NCI-H774 (cell line): ENCODE measurements at regions not wholly inside any gene's neighbourhood (a gene's known extent, or its start where the extent isn't known, plus 50 kb on each side); places are given as distances from the start of the nearest gene placed in this dataset.
"Not testable (repeated sequence)": the region's sequence is repeated elsewhere in the genome, so short reads cannot be mapped to it uniquely, and the experiment has no call there.

Experiments
- DNase-seq: peaks from one replicate; lab custom pipeline; 2025; lab: John Stamatoyannopoulos, UW

DNA sequence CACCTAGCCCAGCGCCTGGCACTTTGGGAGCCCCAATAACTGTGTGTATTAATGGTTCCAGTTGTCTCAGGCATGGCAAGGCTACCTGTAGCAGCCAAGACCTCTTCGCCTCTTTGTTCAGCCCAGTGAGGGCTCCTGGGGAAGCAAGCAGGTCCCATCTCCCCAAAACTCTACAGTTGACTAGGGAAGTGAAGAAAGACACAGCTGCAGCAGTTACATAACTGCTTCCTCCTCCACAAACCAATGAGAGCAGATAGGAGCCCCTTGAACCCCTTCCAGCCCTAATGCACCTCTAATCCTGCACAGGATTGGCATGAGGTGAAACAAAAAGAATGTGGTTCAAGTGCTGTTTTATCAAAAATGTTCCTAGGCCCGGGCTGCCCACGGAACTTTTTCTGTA lies 100.5 kb downstream of the SYF2 start:
- no peak for DNase-seq

DNA sequence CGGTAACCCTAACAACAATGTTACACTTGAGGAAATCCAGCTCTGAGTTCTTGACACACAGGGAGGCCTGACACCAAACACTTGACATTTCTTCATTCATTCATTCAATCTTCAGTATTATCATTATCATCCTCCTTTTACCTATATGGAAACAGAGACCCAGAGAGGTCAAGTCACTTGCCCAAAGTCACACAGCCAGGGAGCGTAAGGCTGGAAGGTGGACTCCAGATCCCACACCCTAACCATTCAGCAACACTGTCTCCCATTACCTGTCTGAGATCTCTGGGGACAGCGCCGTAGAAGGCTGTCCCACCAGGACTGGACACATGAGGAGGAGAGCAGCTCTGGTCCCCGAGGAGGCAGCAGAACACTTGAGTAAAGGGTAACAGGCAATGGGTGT lies 101.4 kb downstream of the SYF2 start:
- DNase-seq = no peak

DNA sequence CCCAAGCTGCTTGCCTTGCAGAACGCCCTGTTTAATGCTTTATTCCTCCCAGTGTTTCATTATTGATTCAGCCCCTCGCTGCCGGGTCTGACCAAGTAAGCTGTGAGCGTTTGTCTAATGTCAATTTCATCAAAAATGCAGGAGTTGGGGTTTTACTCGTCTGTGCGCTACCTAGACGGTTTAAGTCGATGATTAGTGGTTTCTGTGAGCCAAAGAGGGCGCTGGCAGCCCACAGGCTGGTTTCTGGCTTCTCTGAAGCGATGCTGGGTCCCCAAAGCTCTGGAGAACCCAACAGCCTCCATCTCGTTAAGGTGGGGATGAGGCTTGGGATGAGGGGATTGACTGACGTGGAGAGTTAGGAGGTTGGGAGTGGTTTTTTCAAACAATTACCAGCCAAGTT lies 102.9 kb downstream of the SYF2 start:
- DNase-seq = no peak

DNA sequence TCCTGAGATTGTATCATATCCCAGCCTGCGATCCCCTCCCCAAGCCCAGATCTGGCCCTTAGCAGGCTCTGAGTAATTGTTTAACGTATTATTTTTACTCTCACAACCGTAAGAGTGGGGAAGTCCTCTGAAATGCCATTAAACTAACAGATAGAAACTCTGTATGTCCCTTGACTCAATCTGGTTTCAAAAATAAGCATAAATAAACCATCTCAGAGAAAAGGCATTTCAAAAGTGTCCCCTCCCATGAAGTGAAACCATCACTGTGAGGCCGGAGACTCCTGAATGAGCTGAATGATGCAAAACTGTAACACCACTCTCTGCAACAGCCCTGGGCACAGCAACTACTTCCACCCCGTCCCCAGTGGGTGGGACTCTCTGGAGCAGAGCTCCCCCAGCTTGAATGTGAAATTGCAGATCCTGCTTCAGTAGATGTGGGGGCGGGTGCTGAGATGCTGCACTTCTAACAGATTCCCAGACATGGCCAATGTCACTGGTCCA lies 104.1 kb downstream of the SYF2 start:
- DNase-seq = no peak

DNA sequence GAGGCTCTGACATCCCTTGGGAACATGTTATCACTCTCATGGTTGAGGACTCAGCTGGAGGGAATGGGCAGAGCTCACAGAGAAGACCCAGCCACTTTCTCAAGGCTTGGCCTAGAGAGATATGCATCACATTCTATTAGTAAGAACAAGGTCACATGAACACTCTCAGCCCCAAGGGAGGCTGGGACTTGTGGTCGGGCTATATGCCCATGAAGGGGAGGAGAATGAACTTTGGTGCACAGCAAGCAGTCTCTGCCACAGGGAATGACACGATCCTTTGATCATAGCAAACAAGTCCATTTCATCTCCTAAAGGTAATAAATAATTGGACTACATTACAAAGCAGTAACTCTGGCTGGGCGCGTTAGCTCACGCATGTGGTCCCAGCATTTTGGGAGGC lies 105.7 kb downstream of the SYF2 start:
- DNase-seq = no peak

DNA sequence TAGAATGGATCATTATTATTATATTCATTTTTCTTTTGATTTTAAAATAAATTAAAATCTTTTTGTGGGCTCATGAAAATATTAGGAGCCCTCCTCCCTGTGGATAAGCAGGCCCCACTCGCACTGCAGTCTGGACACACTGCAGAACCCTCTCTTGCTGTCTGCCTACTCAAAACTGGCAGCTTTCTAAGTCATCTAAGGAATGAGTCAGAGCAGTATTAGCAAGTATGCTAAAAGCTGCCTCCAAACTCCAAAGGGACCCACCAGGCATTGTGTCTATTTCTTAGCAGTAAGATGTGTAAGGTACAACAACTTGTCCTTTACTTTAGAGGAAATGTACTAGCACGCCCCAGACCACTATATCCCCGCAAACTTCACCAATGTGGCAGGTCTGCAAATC lies 108.8 kb downstream of the SYF2 start:
- no peak for DNase-seq

DNA sequence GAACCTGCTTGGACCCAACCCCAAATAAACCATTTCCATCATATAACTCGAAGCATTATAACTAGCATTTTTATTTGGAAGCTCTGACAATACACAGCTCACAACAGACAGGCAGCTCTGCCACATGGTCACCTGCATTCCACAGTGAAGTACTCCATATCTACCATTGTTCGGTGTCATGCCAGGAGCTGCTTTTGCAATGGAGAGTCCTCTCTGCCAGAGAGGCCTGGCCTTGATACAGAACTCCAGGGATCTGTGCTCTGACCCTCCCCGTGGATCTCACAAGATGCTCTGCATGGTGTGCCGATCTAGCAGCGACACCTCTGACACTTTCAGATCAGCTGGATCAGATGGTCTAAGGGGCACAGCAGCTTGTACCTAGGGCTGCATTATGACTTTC lies 109.6 kb downstream of the SYF2 start:
- no peak for DNase-seq

DNA sequence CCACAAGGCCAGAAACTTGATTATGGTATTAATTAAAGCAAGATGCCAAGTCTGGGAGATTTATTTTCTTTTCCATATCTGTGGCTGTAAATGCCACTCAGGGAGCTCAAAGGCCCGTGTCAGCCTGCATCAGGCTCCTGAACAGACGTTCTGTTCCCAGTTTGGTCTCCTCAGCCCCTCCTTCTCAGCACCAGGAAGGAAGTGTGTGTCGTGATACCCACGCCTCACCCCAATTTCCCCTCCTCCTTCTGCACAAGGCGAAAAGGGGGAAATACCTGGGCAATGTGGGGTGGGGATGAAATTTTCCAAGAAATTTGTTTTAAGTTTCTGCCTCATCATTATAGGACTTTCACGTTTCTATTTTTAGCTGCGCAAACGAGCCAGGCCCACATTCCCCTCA lies 112.0 kb downstream of the SYF2 start:
- DNase-seq = no peak

DNA sequence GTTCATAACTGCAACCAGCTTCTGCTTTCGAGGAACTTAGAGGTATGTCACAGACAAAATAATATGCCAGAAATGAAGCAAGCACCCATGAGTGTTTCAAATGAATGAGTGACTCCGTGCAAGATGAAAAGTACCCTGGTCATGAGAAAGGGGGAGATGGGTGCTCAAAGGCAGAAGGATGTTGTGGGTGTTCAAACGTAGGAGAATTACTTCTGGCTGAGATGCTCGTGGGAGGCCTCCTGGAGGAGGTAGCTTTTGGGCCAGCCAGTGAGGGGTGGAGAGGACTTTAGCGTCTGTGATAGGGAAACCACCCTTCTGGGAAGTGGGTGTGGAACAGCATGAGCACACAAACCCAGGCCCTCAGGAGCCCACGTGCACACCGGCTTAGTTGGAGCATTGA lies 113.8 kb downstream of the SYF2 start:
- no peak for DNase-seq

DNA sequence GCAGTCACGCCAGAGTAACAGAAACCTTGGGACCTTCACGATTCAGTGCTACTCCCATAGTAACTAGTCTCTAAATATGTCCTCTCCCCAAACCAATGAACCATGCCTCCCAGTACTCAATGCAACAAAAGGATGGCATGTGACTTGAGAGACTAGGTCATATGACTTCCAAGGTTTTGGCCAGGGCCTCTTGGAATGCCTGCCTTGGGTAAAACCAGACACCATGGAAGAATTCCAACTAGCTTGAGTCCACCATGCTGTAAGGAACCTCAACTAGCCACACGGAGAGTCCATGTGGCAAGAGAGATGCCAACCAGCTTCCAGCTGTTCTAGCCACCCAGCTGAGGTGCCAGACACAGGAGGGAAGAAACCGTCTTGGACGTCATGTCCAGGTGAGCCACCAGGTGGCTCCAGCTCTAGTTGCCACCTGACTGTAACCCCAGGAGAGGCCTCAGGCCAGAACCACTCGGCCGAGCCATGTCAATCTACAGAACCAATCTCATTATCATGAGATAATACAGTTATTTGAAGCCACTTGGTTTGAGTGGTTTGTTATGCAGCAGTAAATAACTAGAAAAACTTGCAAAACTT lies 115.0 kb downstream of the SYF2 start:
- DNase-seq = no peak

DNA sequence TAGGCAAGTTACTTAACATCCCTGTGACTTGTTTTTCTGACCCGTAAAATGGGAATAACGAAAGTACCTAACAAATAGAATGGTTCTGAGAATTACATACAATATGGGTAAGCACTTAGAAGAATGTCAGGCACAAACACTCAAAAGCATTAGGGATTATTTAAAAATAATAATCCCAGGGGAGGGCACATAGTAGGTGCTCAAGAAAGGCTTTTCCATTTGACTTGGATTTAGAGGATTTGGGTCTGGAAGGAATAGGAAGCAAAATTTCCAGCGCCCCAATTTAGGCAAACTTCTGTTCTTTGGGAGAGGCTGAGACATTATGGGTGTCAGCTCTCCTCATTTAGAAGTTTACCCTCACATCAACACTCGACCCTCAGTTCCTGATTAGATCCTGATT lies 115.5 kb downstream of the SYF2 start:
- no peak for DNase-seq

DNA sequence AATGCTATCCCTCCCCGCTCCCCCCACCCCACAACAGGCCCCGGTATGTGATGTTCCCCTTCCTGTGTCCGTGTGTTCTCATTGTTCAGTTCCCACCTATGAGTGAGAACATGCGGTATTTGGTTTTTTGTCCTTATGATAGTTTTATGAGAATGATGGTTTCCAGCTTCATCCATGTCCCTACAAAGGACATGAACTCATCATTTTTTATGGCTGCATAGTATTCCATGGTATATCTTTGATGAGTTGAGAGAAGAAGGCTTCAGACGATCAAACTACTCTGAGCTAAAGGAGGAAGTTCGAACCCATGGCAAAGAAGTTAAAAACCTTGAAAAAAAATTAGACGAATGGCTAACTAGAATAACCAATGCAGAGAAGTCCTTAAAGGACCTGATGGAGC lies 116.2 kb downstream of the SYF2 start:
- not testable (repeated sequence) for DNase-seq

DNA sequence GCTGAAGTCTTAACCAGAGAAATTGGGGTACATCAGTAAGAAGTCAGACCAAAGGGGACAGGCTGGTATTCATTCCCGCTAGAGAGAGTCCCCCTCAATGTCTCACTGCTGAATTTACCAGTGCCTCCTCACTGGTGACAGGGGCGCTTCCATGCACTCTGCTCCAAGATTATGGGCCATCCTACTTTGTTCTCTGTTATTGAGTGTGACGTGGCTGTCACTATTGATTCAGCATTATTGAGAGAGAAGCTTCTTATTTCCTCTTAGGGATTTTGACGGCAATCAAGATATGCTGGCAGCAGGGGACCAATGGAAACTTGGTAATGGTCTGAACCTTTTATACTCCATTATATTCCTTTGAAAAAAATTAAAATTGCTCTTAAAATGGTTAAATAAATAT lies 118.6 kb downstream of the SYF2 start:
- no peak for DNase-seq

DNA sequence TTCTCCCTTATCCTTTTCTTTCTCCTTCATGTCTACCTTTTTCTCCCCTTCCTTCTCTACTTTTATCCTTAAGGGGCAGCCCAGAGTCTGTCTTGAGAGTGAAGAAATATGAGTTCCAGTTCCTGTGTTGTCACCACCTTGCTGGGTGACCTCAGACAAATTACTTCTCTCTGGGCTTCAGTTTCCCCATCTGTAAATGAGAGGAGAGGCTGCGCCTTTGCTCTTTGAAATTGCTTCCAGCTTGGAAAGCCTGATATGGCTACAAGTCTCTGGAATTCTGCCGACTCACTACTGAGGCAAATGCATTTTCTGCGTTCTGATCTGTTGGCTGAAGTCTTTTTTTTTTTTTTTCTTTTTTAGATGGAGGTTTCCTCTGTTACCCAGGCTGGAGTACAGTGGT lies 119.2 kb downstream of the SYF2 start:
- no peak for DNase-seq

DNA sequence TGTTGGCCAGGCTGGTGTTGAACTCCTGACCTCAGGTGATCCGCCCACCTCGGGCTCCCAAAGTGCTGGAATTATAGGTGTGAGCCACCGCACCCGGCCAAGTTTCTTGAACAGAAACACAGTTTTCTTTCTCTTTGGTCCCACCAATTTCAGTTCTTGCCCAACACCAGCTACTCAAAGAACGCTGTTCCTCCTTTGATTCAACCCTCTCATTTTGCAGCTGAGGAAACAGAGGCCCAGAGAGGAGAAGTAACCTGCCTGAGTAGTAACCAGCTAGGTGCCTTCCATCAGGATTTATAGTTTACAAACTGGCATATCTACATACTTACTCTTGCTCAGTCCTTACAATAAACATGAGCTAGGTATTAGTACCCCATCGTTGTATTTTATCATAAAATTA lies 119.9 kb downstream of the SYF2 start:
- no peak for DNase-seq

DNA sequence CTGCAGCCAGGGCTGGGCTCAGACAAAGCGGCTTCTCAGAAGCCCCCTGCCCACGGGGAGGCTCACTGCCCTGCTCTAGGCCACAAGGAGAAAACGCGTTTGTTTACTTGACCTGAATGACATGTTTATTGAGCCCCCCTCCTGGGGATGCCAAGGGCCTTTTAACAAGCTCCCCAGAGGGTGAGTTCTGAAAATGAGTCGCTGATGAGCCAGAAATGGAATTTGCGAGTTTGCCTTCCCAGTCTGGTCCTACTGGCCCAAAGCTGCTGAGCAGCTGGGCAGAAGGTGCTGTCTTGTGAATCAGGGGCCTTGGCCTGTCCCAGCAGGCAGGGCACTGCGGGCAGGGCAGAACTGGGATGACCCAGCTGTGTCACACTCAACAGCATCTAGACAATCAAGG lies 120.6 kb downstream of the SYF2 start:
- no peak for DNase-seq

DNA sequence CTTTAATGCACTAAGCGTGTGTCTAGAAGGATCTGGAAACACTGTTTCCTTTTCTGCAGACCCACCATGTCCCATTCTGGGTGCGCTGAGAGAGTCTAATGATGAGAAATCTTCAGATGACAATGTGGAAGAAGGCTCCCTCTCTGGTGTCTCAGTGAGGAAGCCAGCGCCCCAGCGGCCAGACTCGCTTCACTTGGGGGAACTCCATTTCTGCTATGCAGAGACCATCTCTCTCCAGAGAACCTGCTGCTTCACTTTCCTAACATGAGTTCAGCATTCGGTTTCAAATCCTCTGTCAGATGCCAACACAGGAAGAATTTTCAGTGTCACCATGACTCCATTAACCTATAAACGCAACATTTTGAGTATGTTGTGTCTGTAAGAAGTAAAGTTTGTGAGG lies 121.8 kb downstream of the SYF2 start:
- no peak for DNase-seq

DNA sequence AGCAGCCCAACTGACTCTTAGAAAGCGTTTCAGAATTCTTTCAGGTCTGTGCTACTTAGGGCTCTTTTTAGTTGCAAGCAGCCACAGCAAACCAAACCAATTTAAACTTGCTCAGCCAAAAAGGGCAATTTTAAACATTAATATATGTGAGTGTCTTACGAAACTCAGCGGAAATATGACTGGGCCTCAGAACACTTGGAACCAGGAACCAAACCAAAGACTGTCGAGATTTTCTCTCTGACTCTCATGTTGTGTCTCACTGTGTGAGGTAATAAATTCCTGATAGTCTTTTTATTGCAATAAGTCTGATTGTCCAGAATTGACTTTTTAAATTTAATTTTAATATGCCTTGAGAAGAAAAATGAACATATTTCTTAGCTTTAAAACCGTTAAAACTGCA lies 122.3 kb downstream of the SYF2 start:
- DNase-seq = no peak

DNA sequence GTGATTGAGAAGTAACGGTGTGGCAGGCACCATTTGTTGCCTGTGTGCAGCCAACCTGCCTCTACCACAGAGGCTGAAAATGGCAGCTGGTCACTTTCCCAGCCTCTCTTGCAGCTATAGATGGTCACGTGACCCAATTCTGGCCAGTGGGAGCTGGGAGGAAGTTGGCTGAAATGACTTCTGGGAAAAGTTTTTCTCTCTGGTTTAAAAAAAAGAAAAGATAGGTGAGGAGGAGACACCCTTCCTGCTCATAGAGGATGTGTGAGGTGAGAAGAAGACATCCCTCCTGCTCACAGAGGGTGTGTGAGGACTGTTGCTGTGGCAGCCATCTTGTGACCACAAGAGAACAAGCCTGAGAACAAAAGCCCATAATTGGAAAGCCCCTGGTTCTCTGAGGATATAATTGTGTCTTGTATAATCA lies 122.8 kb downstream of the SYF2 start:
- no peak for DNase-seq

DNA sequence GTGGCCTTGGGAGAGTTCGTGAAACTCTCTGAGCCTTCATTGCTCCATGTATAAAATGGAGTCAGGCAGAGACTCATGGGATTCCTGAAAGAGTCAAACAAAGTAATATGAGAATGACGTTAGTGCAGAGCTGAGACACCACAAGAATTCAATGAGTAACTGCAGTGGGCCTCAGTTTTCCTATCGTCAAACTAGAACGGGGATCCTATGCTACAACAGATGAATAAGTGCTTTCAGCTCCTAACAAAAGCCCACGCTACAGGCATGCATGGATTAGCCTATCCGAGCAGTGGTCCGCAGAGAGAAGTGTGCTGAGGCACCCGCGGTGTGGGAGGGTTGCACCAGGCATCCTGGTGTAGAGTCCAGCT lies 124.7 kb downstream of the SYF2 start:
- DNase-seq = no peak

DNA sequence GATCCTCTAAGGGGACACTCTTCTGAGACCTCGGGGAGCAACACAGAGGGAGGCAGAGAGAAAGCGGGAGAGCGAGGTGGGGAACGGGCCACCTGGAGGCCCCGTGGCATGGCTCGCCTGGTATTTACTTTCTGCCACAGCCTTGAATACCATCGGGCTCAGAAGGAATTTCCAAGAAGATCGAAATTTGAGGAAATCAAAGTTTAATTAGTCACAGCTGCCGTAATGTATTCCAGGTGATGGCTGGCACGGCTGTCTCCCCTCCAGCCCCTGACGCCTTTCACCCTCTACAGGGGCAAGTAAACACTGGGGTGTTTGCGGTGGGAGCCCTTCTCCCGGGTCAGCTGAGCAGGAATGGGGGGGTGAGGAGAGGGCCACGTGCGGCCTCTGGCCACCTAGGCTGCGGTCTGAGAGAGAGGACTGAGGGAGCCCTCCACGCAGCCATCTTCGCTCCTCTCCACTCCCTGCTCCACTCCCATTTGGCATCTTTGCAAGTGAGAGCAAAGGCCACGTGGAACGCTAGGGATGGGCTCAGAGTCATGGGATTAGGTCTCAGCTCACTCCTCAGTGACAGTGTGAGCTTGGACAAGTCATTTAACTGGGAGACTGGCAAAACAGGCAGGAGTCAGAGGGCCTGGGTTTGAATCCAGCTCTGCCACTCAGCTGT lies 125.2 kb downstream of the SYF2 start:
- no peak for DNase-seq

DNA sequence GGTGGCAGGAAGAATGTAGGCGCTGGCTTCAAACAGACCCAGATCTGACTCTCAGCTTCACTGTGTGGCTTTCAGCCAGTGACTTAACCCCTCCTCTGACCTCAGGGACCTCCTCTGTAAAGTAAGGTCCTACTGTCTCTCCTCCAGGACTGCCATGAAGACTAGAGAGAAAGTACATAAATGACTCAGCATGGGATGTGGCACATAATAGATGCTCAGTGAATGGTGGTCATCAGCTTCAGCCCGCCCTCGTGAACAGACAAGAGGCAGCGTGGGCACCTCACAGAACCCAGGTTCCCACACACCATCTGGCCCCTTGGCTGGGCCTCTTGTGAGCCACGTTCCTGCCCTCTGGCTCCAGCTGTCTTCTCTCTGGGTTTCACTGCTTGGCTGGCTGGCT lies 126.0 kb downstream of the SYF2 start:
- no peak for DNase-seq

DNA sequence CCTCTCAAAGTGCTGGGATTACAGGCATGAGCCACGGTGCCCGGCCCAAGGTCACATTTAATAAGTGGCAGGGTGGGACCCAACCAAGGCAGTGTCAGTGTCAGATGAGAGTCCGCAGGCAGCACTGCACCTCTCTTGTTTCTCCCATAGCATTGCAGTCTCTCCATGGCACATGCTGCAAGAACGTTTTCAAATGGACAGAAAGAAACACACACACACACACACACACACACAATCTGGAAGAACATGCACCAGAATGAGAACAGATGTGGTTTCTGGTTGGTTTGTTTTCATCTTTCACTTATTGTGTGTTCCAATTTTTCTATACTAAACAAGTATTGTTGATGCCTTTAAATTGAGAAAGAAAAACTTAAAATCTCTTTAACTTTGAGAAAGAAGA lies 126.5 kb downstream of the SYF2 start:
- no peak for DNase-seq

DNA sequence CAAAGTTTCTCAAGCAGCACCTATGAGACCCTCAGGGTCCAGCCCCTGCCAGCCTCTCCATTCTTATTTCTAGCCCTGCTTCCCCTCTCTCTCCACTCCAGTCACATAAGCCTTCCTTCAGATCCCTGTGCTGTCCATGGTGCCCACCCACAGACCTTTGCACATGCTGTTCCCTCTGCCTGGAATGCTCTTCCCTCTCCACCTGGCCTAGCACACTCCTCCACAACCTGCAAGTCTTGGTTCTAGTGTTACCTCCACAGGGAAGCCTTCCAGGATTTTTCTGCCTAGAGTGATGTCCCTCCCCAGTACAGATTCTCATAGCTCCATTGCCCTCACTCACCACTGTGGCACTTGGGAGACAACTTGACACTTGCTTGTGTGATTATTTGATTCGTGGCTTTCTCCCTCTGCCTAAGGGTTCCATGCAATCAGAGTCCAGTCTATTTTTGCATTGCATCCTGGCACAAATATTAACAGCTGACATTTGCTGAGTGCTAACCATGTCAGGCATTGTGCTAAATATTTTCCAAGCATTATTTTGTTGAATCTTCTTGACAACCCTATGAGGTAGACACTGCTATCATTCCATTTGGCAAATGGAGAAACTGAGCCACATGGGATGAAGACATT lies 127.3 kb downstream of the SYF2 start:
- no peak for DNase-seq
